ENCODE measurements at regions not wholly inside any gene's neighbourhood (a gene's known extent, or its start where the extent isn't known, plus 50 kb on each side); places are given as distances from the start of the nearest gene placed in this dataset.
A peak's percentile ranks its signal among the peaks of the same experiment; 100 is the strongest.

- DNase-seq: no peak
Observed at GRCh38 chr16:77555126-77555525, 120.3 kb upstream of the ADAMTS18 start.

DNA sequence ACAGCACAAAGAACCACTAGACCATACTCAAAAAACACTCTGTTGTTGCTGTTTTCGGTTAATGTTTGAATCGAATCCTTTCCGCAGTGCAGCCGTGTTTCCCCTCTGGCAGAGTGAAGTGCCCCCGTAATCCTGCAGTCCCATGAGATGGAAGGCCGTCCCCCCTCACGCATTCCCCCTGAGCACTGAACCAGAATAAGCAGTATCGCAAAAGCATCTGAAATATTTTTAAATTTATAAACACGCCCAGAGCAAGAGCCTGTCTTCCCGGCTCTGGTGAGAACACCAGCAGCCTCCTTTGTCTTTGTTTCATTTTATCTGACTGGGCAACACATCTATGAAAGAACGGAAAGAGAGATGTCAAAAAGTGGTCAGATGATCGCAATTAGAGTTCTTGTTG, 121.0 kb upstream of the ADAMTS18 start:
- no peak for DNase-seq

GRCh38 chr16:77556201-77556873, 121.5 kb upstream of the ADAMTS18 start:
- no peak for DNase-seq

GRCh38 chr16:77557385-77557784, 122.6 kb upstream of the ADAMTS18 start:
- DNase-seq: no peak

- no peak for DNase-seq
Observed at GRCh38 chr16:77558786-77559185, 124.0 kb upstream of the ADAMTS18 start.

- DNase-seq: no peak
Observed at GRCh38 chr16:77562497-77562896, 127.7 kb upstream of the ADAMTS18 start.

DNA sequence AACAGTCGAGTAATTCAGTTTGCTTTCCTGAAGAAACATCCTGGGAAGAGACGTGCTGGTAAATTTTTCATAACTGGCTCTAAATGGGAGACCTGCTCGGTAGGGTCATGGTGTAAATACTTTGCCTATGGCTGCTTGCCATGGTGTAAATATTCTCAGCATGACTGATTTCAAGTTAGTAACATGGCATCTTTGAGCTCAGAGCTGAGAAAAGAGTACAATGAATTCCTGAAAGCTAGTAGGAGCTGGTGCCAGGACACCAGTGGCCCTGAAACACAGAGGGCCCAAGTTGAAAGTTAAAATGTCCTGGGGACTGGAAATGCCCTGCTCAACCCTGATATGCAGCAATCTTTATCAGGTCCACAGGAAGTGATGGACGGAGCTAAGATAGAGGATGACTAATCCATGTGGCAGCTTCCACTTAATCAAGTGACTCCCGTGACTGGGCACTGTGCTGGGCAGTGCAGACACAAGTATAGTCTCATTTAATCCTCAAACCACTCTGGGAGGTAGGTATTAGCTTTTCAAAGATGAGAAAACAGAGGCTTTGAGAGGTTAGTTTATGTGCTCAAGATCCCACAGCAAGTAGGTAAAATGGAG, 130.1 kb upstream of the ADAMTS18 start:
- DNase-seq: no peak

DNA sequence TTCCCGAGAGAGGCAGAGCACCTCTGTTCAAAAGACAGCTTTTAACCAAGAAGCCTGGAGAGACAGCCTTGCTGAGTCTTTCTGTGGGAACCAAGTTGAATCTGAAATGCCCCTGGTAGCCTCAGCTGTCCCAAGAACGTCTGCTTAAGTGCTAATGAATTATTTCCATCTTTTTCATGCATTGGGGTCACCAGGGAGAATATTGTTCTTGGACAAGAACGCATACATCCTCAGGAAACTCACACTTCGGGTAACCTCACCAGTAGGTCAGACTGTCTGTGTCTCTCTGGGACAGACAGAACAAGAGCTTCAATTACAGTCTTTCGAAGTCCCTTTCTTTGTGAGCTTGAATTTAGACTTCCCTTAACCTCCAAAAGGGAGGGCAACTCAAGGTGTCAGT, 134.6 kb upstream of the ADAMTS18 start:
- DNase-seq: no peak

GRCh38 chr16:77570574-77570973, 135.7 kb upstream of the ADAMTS18 start:
- no peak for DNase-seq

DNA sequence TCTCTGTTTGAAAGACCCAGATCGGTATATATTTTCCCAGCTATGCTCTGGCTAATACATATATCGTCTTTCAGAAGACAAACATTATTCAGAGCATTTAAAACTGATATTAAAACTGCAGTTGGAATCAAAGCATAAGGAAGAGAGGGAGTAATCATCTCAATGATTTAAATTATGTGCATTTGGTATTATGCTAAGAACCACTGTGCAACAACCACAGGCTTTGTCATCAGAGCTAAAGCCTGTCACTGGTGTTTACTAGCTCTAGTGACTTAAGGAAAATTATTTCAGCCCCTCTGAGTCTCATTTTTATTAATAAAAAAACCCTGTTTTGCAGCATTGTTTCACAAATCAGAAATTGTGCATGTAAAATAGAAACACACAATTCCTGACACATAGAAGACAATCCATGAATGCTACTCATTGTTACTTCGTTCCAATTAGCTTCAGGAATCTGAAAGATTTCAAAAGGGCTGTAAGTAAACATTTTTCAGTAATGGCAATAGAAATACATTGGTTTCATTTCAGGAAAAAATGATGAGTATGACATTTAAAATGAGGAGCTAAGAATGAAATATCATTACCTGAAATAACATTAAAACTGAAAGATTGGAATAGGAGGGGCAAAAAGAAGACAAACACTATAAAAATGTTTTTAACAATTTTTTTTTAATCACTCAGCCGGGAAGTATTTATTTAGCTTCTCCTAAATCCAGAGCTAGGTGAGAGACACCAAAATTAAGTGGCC, 136.5 kb upstream of the ADAMTS18 start:
- DNase-seq: no peak

DNA sequence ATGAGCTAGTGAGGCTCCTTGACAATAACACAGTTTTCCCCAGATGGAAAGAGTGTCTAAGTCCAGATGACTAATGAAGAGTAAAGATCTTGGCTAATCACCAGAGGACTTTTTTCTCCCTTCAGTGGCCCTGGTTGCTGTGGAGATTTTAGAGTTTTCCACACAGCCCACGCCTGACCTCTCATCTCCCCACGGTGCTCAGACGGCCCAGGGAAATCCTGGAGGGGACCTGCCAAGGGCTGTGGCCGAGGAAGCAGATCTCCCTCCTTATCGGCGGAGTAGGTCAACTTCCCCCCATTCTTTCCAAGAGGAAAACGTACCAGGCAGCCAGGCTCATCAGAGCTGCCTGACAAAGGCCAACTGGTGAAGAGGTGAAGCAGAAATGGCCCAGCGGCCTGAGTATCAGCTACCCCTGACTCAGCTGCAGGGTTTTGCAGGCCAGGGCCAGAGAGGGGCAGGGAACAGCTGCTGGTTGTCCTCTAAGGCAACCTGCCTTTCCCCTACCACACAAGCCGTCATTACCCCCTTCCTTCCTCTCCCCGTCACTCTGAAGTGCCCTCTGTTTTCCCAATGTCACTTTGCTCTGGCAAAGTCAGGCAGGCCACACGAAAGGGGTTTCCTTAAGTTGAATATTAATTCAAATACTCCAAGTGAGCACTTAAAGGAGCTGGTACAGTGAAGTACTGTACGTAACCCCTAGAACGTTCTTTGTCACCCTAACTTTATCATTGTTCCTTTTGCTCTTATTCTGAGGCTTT, 140.2 kb upstream of the ADAMTS18 start:
- DNase-seq: no peak

GRCh38 chr16:77579351-77579891, 142.9 kb upstream of the NUDT7 start:
- DNase-seq: no peak

- DNase-seq: no peak
Observed at GRCh38 chr16:77581706-77582105, 140.6 kb upstream of the NUDT7 start.

DNA sequence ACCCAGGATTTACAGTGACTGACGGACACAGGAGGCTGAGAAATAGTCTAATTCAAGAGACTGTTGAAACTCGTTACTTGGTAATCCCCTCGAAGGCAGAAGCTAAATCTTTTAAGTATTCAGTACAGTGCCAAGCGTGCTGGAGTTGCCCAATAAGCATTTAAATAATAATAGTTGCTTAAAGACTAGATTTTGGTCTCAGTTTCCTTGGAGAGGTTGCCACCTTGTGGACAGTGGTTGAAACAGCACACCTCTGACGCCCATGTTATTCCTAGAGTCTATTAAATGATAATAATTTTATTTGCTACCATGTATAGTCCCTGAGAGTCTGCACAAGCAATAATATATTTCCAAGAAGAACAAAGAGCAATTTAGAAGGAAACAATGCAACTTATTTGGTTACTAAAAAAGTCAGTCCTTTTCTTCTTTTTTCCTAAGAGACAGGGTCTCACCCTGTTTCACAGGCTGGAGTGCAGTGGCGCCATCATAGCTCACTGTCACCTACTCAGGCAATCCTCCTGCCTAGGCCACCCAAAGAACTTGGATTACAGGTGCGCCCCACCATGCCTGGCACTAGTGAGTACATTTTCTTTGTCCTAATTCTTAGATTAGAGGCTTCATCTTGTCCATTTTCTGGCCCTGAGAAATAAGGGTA, 138.0 kb upstream of the NUDT7 start:
- DNase-seq: peak; percentile 26

DNA sequence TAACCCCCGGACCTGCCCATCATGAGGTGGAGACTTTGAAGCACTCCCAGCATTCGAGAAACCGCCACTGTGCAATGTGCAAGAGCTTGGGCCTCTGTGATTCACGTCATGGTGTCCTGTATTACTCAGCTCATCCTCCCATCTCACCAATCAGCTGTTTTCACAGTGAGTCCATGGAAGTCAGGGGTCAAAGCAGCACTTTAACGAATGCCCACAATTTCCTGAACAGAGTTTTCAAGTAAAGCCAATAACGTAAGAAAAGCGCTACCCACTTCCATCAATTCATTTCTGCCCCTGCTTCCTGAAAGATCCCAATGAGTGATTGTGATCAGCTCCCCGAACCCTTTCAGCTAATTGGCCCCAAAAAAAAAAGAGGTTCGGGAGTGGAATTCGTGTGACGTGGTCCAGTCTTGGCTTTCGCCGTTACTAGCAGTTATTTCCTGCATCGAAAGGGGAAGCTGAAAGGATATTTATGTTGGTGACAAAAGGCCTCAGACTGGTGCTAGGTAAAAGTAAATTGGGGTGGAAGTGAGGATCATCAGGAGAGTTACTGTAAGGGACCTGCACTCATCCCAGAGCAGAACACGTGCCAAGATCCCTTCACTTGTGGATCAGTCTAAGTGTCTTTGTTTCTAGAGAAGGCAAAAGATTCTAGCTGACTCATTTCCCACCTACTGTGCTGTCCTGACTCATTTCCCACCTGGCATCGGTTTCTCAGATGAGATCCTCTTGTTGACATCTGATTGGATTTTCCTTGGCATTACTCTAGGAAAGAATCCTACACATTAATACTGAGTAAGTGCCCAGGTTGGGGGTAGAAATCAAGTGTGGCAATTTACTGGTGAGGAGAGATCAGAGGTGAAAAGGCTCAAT, 136.7 kb upstream of the NUDT7 start:
- no peak for DNase-seq

GRCh38 chr16:77588389-77588788, 133.9 kb upstream of the NUDT7 start:
- DNase-seq: no peak

- DNase-seq: no peak
Observed at GRCh38 chr16:77589071-77589765, 133.1 kb upstream of the NUDT7 start.

DNA sequence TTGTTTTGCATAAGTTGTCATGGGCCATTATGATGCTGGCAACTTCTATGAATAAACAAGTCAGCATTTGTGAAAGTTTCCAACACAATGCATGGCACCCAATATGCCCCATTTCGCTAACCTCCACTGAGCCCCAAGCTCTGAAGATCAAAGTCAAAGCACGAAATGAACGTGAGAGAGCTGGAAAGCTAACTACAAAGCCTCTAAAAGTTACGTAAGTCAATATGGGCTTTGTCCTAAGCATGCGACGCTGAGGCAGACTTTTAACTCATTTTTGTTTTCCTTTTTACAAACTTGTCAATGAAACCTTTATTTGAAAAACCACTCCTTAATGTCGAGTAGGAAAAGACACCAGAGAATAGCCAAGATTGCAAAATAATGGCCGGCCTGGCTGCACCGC, 131.6 kb upstream of the NUDT7 start:
- no peak for DNase-seq

GRCh38 chr16:77591347-77591746, 131.0 kb upstream of the NUDT7 start:
- no peak for DNase-seq

GRCh38 chr16:77592021-77592420, 130.3 kb upstream of the NUDT7 start:
- no peak for DNase-seq

- DNase-seq: no peak
Observed at GRCh38 chr16:77594057-77594456, 128.3 kb upstream of the NUDT7 start.

All from KG1 (cell line).